ENCODE measurements at regions not wholly inside any gene's neighbourhood (a gene's known extent, or its start where the extent isn't known, plus 50 kb on each side); places are given as distances from the start of the nearest gene placed in this dataset.

DNA sequence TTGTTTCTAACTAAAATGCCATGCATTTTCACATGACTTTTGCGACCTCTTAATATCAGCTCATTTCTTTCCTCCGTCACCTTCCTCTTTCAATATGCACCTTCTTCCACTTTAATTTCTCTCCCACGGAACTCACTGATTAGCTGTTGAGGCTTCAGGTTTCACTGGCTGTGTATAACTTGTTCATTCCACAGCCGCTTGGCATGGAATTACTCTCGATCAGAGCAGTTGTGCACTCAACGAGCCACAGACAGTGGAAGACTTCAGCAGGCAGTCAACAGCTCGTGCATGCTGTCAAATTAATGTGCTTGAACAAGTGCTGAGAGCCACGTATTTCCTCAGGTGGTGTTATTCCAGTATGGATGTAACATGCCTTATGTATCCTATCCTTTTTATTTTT is 491.2 kb upstream of the DDX18 start:
- in situ Hi-C loops (cut with MboI; ENCODE audit: low sequenced_read_pairs) (no loop called here), intact Hi-C loops (cut with micrococcal nuclease) (no loop called here), dilution Hi-C loops (cut with HindIII; ENCODE audit: low sequenced_read_pairs, unreplicated experiment) (no loop called here)
- Histone ChIP-seq H3K4me2 (ENCODE audit: low read depth, low read length) (no peak overlapping the region), H2AK9ac (replicated peaks; ENCODE audit: low read depth, low read length, poor library complexity) (no peak overlapping the region), H3K4me3 (ENCODE audit: insufficient read depth, low read depth, low read length) (no peak overlapping the region), H2BK5ac (ENCODE audit: low read depth, low read length, poor library complexity, severe bottlenecking) (no peak overlapping the region), H3K4me1 (ENCODE audit: control insufficient read depth, insufficient read depth, low read length) (no peaks in the 10 kb centered on the region), H2AK5ac (ENCODE audit: low read depth, low read length) (no peak overlapping the region), H3K18ac (ENCODE audit: low read depth, low read length) (no peak overlapping the region), H3K27ac (ENCODE audit: insufficient read depth, low read length) (no peak overlapping the region), H3K27me3 (ENCODE audit: control insufficient read depth, insufficient read depth, low read length) (no peaks in the 10 kb centered on the region), H3K4ac (ENCODE audit: low read depth, low read length) (no peak overlapping the region), H3K14ac (replicated peaks; ENCODE audit: low read depth, low read length) (no peak overlapping the region), H2BK15ac (ENCODE audit: low read depth, low read length) (no peak overlapping the region), H3K9me1 (ENCODE audit: insufficient read depth, low read length) (no peaks in the 10 kb centered on the region), H3K79me1 (ENCODE audit: low read depth in 1 of 2, low read length in 2 of 2) (no peaks in the 10 kb centered on the region), H4K20me1 (ENCODE audit: insufficient read depth, low read length) (no peaks in the 10 kb centered on the region), H3K23ac (ENCODE audit: low read depth, low read length) (no peak overlapping the region), H3K9ac (ENCODE audit: low read depth, low read length) (no peak overlapping the region), H3K56ac (ENCODE audit: extremely low read depth, insufficient read depth, low read length) (no peak overlapping the region), H4K5ac (ENCODE audit: low read depth, low read length) (no peak overlapping the region), H2BK20ac (ENCODE audit: low read depth, low read length) (no peak overlapping the region), H2AFZ (replicated peaks; ENCODE audit: low read length, poor library complexity) (no peak overlapping the region), H3K36me3 (ENCODE audit: control insufficient read depth, insufficient read depth, low read length) (no peaks in the 10 kb centered on the region), H3K9me3 (ENCODE audit: control insufficient read depth, insufficient read depth, low read length) (peaks cover 4% of the 10 kb centered on the region; the same call in 1 of the 2 replicates), H4K91ac (ENCODE audit: insufficient read depth, low read depth, low read length) (no peak overlapping the region), H4K8ac (ENCODE audit: low read depth in 2 of 2, low read length in 2 of 2) (no peak overlapping the region), H2BK120ac (ENCODE audit: low read depth, low read length) (no peak overlapping the region)
- ATAC-seq (ENCODE audit: low read depth) (no peak), DNase-seq (no peak)
- CTCF ChIA-PET = no interaction called here
- POLR2A ChIA-PET (ENCODE audit: unreplicated experiment) = no interaction called here
- no peak for TF ChIP-seq RFX5 (IDR thresholded peaks at IDR 0.05; ENCODE audit: low read depth, low read length)
- no peak for TF ChIP-seq RCOR1 (IDR thresholded peaks at IDR 0.05; ENCODE audit: insufficient replicate concordance, low read length)
- no peak for TF ChIP-seq RAD21 (IDR thresholded peaks at IDR 0.05; ENCODE audit: low read length)
- TF ChIP-seq MAZ (IDR thresholded peaks at IDR 0.05; ENCODE audit: borderline replicate concordance, low read depth, low read length) = no peak
- TF ChIP-seq NFE2L2 (IDR thresholded peaks at IDR 0.05; ENCODE audit: low read depth, low read length) = no peak
- TF ChIP-seq CEBPB (IDR thresholded peaks at IDR 0.05; ENCODE audit: low read depth, low read length) = no peak
- TF ChIP-seq, protein P1, sequence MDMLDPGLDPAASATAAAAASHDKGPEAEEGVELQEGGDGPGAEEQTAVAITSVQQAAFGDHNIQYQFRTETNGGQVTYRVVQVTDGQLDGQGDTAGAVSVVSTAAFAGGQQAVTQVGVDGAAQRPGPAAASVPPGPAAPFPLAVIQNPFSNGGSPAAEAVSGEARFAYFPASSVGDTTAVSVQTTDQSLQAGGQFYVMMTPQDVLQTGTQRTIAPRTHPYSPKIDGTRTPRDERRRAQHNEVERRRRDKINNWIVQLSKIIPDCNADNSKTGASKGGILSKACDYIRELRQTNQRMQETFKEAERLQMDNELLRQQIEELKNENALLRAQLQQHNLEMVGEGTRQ (IDR thresholded peaks at IDR 0.05; ENCODE audit: low read depth, low read length) = no peak
- TF ChIP-seq CHD1 (IDR thresholded peaks at IDR 0.05; ENCODE audit: low read depth, low read length) = no peak
- no peak for TF ChIP-seq SMC3 (IDR thresholded peaks at IDR 0.05; ENCODE audit: low read depth, low read length)
- TF ChIP-seq ELK1 (IDR thresholded peaks at IDR 0.05; ENCODE audit: borderline replicate concordance, low read depth, low read length) = no peak
- no peak for TF ChIP-seq MXI1 (IDR thresholded peaks at IDR 0.05; ENCODE audit: borderline replicate concordance, low read depth, low read length)
- TF ChIP-seq POLR2A (IDR thresholded peaks at IDR 0.05; ENCODE audit: low read depth, low read length) = no peak
- no peak for TF ChIP-seq MAFK (IDR thresholded peaks at IDR 0.05; ENCODE audit: low read depth, low read length)
- no peak for TF ChIP-seq CTCF (conservative IDR thresholded peaks at IDR 0.05; ENCODE audit: low read depth, low read length)
- TF ChIP-seq FOS (IDR thresholded peaks at IDR 0.05; ENCODE audit: low read depth, low read length) = no peak
- no peak for TF ChIP-seq BHLHE40 (IDR thresholded peaks at IDR 0.05; ENCODE audit: low read depth, low read length)
- BruUV-seq (replicated peaks) = no TSS peak
- WGBS, 2 experiments (ENCODE audit: extremely low coverage in 2 of 2, insufficient read length in 1 of 2) = 31% methylated on average over 2 of the region's 8 CpGs; no CpG with 5 or more reads in 1 of the 2 experiments
